22Rv1 (cell line): ENCODE measurements at regions not wholly inside any gene's neighbourhood (a gene's known extent, or its start where the extent isn't known, plus 50 kb on each side); places are given as distances from the start of the nearest gene placed in this dataset.
"Not testable (repeated sequence)": the region's sequence is repeated elsewhere in the genome, so short reads cannot be mapped to it uniquely, and the experiment has no call there.

ENCODE experiments used
- H3K27ac ChIP-seq: fragments of 450-650 bp; 2 replicates; pipeline ENCODE4 v1.5.1; 2017
- ZFX ChIP-seq: fragments of 450-650 bp; IDR thresholded peaks from 2 replicates; pipeline ENCODE4 v1.6.1; 2017; ENCODE audit warnings: antibody characterized with exemption, borderline replicate concordance
- TF ChIP-seq, protein P1 (sequence below): fragments of 450-650 bp; IDR thresholded peaks from 2 replicates; pipeline ENCODE4 v1.5.1; 2017; ENCODE audit warnings: mild to moderate bottlenecking

DNA sequence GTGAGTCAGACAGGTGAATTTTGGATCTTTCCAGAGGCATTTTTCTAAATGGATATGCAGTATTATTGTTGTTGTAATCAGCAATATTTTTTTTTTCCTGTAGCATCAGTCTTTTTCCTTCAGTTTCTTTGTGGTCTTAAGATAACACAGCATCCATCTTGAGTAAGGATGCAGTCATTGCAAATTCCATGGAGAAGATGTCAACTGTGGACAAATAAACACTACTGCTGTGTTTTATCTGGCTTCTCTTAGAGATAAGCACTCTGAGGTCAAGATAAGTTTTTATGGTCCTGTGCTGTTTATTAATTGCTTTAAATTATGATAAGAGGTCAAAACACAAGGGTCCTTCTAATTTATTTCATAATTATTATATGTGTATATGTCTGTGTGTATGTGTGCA is 1255.7 kb downstream of the ADGRL3 start:
- no peak overlapping the region for H3K27ac ChIP-seq
- TF ChIP-seq, protein P1, sequence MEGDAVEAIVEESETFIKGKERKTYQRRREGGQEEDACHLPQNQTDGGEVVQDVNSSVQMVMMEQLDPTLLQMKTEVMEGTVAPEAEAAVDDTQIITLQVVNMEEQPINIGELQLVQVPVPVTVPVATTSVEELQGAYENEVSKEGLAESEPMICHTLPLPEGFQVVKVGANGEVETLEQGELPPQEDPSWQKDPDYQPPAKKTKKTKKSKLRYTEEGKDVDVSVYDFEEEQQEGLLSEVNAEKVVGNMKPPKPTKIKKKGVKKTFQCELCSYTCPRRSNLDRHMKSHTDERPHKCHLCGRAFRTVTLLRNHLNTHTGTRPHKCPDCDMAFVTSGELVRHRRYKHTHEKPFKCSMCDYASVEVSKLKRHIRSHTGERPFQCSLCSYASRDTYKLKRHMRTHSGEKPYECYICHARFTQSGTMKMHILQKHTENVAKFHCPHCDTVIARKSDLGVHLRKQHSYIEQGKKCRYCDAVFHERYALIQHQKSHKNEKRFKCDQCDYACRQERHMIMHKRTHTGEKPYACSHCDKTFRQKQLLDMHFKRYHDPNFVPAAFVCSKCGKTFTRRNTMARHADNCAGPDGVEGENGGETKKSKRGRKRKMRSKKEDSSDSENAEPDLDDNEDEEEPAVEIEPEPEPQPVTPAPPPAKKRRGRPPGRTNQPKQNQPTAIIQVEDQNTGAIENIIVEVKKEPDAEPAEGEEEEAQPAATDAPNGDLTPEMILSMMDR, result no peak
- no peak for TF ChIP-seq ZFX

- TF ChIP-seq, protein P1, result no peak
- no peak for TF ChIP-seq ZFX
- H3K27ac ChIP-seq, result no peak overlapping the region
Observed at GRCh38 chr4:62454535-62454934, 1254.4 kb downstream of the ADGRL3 start.

GRCh38 chr4:62450740-62451139 is 1250.6 kb downstream of the ADGRL3 start:
- TF ChIP-seq, protein P1, result no peak
- TF ChIP-seq ZFX, result no peak
- no peak overlapping the region for H3K27ac ChIP-seq

DNA sequence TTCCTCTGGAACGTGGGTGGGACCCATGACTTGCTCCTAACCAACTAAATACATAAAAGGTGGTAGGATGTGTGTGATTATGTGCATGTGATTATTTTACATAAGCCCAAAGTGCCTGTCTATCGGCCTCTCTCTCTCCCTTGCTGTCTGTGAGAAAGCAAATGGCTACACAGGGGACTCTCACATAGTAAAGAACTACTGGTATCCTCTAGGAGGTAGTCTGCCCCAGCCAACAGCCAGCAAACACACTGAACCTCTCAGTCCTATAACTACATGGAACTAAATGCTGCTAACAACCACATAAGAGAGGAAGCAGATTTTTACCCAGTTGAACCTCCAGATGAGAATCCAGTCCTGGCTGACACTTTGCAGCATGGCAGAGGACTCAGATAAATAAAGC is 1249.4 kb downstream of the ADGRL3 start:
- H3K27ac ChIP-seq, result no peak overlapping the region
- TF ChIP-seq ZFX, result no peak

GRCh38 chr4:62448911-62449310 is 1248.8 kb downstream of the ADGRL3 start:
- no peak for TF ChIP-seq ZFX
- TF ChIP-seq, protein P1, result no peak
- no peak overlapping the region for H3K27ac ChIP-seq

GRCh38 chr4:62439051-62439450 is 1238.9 kb downstream of the ADGRL3 start:
- TF ChIP-seq, protein P1, result no peak
- no peak for TF ChIP-seq ZFX
- no peak overlapping the region for H3K27ac ChIP-seq

DNA sequence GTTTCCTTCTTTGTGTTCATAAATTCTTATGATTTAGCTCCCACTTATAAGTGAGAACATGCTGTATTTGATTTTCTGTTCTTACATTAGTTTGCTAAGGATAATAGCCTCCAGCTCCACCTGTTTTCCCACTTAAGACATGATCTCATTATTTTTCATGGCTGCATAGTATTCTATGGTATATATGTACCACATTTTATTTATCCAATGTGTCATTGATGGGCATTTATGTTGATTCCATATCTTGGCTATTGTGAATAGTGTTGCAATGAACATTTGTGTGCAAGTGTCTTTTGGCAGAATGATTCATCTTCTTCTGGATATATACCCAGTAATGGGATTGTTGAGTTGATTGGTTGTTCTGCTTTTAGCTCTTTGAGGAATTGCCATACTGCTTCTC is 1234.8 kb downstream of the ADGRL3 start:
- no peak overlapping the region for H3K27ac ChIP-seq
- TF ChIP-seq ZFX, result no peak
- TF ChIP-seq, protein P1, result no peak

DNA sequence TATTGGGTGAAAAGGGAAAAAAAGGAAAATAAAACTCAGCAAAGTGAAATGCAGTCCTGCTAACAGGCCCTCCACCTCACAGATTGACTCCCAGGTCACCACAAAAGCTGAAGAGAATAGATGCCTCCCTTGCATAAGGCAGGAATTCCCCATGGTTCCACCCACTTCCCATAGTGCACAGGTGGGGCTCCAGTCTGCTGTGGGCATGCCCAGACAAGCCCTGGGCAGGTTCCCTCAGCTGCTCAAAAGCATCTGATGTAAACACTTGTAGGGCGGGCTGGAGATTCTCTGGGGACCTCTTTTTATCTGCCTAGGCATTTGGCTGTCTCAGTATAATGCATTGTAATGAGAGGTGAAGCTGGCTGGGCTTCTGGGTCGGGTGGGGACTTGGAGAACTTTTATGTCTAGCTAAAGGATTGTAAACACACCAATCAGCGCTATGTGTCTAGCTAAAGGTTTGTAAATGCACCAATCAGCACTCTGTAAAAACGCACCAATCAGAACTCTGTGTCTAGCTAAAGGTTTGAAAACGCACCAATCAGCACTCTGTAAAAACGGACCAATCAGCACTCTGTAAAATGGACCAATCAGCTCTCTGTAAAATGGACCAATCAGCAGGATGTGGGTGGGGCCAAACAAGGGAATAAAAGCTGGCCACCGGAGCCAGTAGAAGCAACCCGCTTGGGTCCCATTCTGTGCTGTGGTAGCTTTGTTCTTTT is 1231.5 kb downstream of the ADGRL3 start:
- H3K27ac ChIP-seq, result not testable (repeated sequence)
